Subcutaneous abdominal adipose tissue (tissue), 5 donors: ENCODE measurements at regions not wholly inside any gene's neighbourhood (a gene's known extent, or its start where the extent isn't known, plus 50 kb on each side); places are given as distances from the start of the nearest gene placed in this dataset.

ENCODE experiments used
- H3K27ac ChIP-seq: one replicate; pipeline ENCODE4 v1.7.0; 2013; ENCODE audit warnings: low read depth, mild to moderate bottlenecking, inconsistent platforms, low read length, moderate library complexity
- H3K27me3 ChIP-seq, 5 donors: one replicate each; pipeline ENCODE4 v1.7.0; 2013; ENCODE audit warnings: low read length in 5 of 5, inconsistent platforms in 1 of 5; ENCODE audit not compliant: control insufficient read depth in 5 of 5, insufficient read depth in 4 of 5
- H3K36me3 ChIP-seq, 5 donors: one replicate each; pipeline ENCODE4 v1.7.0; 2013; ENCODE audit warnings: low read length in 5 of 5; ENCODE audit not compliant: control insufficient read depth in 5 of 5, insufficient read depth in 5 of 5
- H3K4me1 ChIP-seq, 5 donors: one replicate each; pipeline ENCODE4 v1.7.0; 2013; ENCODE audit warnings: low read length in 5 of 5, mild to moderate bottlenecking in 3 of 5, moderate library complexity in 1 of 5; ENCODE audit not compliant: control insufficient read depth in 5 of 5, insufficient read depth in 5 of 5
- H3K4me3 ChIP-seq, 5 donors: one replicate each; pipeline ENCODE4 v1.7.0; 2013; ENCODE audit warnings: low read length in 5 of 5, low read depth in 1 of 5
- H3K9ac ChIP-seq, 5 donors: one replicate each; pipeline ENCODE4 v1.7.0; 2013; ENCODE audit warnings: low read length in 5 of 5, mild to moderate bottlenecking in 4 of 5, moderate library complexity in 3 of 5
- H3K9me3 ChIP-seq, 5 donors: one replicate each; pipeline ENCODE4 v1.7.0; 2013; ENCODE audit warnings: low read length in 5 of 5; ENCODE audit not compliant: control insufficient read depth in 5 of 5
- donor health status: healthy.
- donor health status: healthy.
- donor health status: healthy.
- donor health status: healthy.
- donor health status: healthy.

DNA sequence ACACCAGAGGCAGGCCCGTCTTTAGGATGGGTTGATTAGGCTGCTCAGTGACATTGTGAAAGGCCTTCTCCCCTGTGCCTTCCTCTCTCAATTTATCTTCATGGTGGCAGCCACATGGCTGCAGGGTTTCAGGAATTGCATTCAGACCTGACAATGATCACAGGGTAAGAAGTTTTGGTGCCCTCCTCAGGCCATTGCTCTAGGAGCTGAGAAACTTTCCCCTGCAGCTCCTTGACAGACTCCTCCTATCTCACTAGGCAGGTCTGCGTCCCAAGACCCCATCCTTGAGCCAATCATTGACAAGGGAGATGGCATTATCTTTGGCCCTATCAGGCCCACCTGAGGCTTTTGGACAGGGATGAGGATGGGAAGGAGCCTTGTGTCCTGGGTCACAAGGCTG lies 57.4 kb upstream of the ANO4 start:
- H3K36me3 ChIP-seq = no peaks in the 10 kb centered on the region
- H3K4me3 ChIP-seq = no peak overlapping the region
- peaks cover 0 to 6% (median 0%) of the 10 kb centered on the region in 5 donors for H3K27me3 ChIP-seq
- no peaks in the 10 kb centered on the region for H3K4me1 ChIP-seq
- H3K9me3 ChIP-seq = no peaks in the 10 kb centered on the region
- H3K9ac ChIP-seq = no peak overlapping the region
- no peak overlapping the region for H3K27ac ChIP-seq

DNA sequence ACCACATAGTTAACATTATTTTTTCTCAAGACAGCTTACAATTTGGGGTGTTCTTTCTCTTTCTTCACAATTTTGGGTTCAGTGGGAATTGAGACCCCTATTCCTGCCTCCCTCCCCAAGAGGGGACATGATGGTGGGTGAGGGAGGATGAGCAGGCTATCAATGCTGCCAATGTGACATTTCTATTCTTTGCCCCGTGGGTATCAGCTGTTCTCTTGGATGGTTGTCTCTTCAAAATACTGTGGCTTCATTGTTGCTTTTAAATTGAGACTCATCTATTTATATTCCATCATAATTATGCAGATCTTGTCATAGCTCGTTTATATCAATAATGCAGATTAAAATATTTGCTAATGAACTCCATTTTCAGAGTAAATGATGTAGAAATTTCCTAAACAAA lies 56.5 kb upstream of the ANO4 start:
- H3K27me3 ChIP-seq = peaks cover 0 to 6% (median 0%) of the 10 kb centered on the region in 5 donors
- no peak overlapping the region for H3K27ac ChIP-seq
- H3K9me3 ChIP-seq = no peaks in the 10 kb centered on the region
- H3K4me1 ChIP-seq = no peaks in the 10 kb centered on the region
- H3K9ac ChIP-seq = no peak overlapping the region
- H3K36me3 ChIP-seq = no peaks in the 10 kb centered on the region
- no peak overlapping the region for H3K4me3 ChIP-seq

DNA sequence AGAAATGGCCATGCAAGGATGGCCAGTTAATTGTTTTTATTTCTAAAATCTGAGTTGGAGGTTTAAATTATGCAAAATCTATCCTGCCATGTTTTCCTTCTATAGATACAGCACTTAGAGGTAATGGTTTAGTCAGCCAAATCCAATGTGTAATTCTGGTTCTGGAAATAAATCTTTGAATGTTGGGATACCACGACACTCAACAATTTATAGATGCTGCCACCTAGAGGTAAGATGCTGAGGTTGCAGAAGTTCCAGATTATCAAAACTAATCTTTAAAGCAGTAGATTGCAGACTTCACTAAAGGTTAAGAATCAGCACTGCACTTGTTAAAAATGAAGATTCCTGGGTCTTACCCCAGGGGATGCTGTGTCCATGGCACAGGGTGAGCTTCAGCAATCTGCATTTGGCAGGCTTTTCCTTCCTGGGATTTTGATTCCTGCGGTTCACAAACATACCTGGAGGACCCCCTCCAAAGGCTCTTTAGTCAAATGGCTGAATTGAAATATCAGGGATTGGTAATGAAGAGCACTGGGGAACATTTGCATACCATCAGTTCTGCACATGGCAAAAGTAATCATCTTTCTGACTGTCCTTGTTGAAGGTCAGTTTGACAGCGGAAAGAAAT lies 53.4 kb upstream of the ANO4 start:
- Histone ChIP-seq H3K27me3 (peaks cover 0 to 3% (median 0%) of the 10 kb centered on the region in 5 donors), H3K4me3 (no peak overlapping the region), H3K9ac (no peak overlapping the region), H3K9me3 (peaks cover 0 to 4% (median 0%) of the 10 kb centered on the region in 5 donors), H3K4me1 (no peaks in the 10 kb centered on the region), H3K27ac (no peak overlapping the region), H3K36me3 (no peaks in the 10 kb centered on the region)

- no peak overlapping the region for H3K9ac ChIP-seq
- no peaks in the 10 kb centered on the region for H3K36me3 ChIP-seq
- peaks cover 0 to 4% (median 0%) of the 10 kb centered on the region in 5 donors for H3K9me3 ChIP-seq
- H3K4me3 ChIP-seq = no peak overlapping the region
- no peaks in the 10 kb centered on the region for H3K4me1 ChIP-seq
- no peak overlapping the region for H3K27ac ChIP-seq
- peaks cover 0 to 3% (median 0%) of the 10 kb centered on the region in 5 donors for H3K27me3 ChIP-seq
Measured at GRCh38 chr12:100743060-100743459, 51.5 kb upstream of the ANO4 start.
